Keratinocyte (primary cell): ENCODE measurements at regions not wholly inside any gene's neighbourhood (a gene's known extent, or its start where the extent isn't known, plus 50 kb on each side); places are given as distances from the start of the nearest gene placed in this dataset.

Experiments used
- CTCF ChIP-seq, 3 experiments: IDR thresholded peaks in 1 of 3; conservative IDR thresholded peaks in 1 of 3; optimal IDR thresholded peaks in 1 of 3; 2 replicates in 2 of 3; 3 replicates in 1 of 3; pipeline versions ENCODE3 to v1.5.1; 2011; ENCODE audit warnings: low read length in 3 of 3, mild to moderate bottlenecking in 3 of 3, moderate library complexity in 2 of 3, control low read depth in 1 of 3, inconsistent platforms in 1 of 3; ENCODE audit not compliant: insufficient read depth in 2 of 3; ENCODE audit errors: extremely low read depth in 1 of 3
- EZH2 ChIP-seq: IDR thresholded peaks from one replicate; pipeline ENCODE4 v1.6.1; 2012; ENCODE audit warnings: inconsistent platforms, mild to moderate bottlenecking, low read length, moderate library complexity

GRCh38 chr5:82446809-82447208 lies 168.7 kb upstream of the RPS23 start:
- TF ChIP-seq CTCF (optimal IDR thresholded peaks at IDR 0.05 in 1 of 3, IDR thresholded peaks at IDR 0.05 in 1 of 3, conservative IDR thresholded peaks at IDR 0.05 in 1 of 3; ENCODE audit: extremely low read depth in 1 of 3, insufficient read depth in 2 of 3, low read length in 3 of 3) (no peak), EZH2 (no peak)
